ENCODE measurements at regions not wholly inside any gene's neighbourhood (a gene's known extent, or its start where the extent isn't known, plus 50 kb on each side); places are given as distances from the start of the nearest gene placed in this dataset.

DNA sequence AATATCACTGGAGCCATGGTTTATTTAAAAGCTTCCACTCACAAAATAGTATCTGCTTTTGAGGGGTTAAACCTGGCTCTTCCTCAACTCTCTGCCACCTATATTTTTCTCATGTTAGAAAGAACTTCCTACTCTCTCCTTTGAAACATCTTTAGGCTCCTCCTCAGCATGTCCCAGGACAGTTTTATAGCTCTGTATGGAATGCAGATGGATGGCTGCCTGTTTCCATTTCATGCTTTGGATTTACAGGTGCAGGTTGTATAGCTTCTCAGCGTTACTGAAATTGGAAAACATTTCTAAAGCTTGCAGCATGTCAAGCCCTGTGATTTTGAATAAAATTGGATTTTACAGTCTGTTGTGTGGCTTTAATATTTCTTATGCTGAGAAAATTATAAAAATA lies 314.0 kb downstream of the NDFIP2 start:
- Histone ChIP-seq H3K4me3 (replicated peaks in 1 of 2; ENCODE audit: low read depth in 1 of 2, low read length in 2 of 2) (no peak overlapping the region), H3K27me3 (ENCODE audit: insufficient read depth, low read length) (no peaks in the 10 kb centered on the region), H3K79me2 (ENCODE audit: insufficient read depth, low read length) (no peaks in the 10 kb centered on the region), H3K27ac (ENCODE audit: low read depth, low read length) (no peak overlapping the region), H3K4me1 (ENCODE audit: control insufficient read depth in 1 of 2, insufficient read depth in 2 of 2, low read length in 2 of 2) (no peaks in the 10 kb centered on the region), H3K9me3 (ENCODE audit: control insufficient read depth in 1 of 2, insufficient read depth in 1 of 2, low read depth in 1 of 2, low read length in 2 of 2) (no peaks in the 10 kb centered on the region), H3K4me2 (ENCODE audit: low read length) (no peak overlapping the region), H3K9ac (ENCODE audit: low read length) (no peak overlapping the region), H3K9me2 (ENCODE audit: insufficient read depth) (no peaks in the 10 kb centered on the region), H2AFZ (ENCODE audit: low read depth, low read length, poor library complexity, severe bottlenecking) (no peak overlapping the region), H4K20me1 (ENCODE audit: insufficient read depth) (no peaks in the 10 kb centered on the region), H3K36me3 (ENCODE audit: control insufficient read depth in 1 of 2, insufficient read depth in 2 of 2, low read length in 2 of 2) (no peaks in the 10 kb centered on the region)
- intact Hi-C loops (cut with micrococcal nuclease), result no loop called here
- no TSS peak for BruUV-seq (replicated peaks)
- no peak for ATAC-seq
- TF ChIP-seq, protein P1, sequence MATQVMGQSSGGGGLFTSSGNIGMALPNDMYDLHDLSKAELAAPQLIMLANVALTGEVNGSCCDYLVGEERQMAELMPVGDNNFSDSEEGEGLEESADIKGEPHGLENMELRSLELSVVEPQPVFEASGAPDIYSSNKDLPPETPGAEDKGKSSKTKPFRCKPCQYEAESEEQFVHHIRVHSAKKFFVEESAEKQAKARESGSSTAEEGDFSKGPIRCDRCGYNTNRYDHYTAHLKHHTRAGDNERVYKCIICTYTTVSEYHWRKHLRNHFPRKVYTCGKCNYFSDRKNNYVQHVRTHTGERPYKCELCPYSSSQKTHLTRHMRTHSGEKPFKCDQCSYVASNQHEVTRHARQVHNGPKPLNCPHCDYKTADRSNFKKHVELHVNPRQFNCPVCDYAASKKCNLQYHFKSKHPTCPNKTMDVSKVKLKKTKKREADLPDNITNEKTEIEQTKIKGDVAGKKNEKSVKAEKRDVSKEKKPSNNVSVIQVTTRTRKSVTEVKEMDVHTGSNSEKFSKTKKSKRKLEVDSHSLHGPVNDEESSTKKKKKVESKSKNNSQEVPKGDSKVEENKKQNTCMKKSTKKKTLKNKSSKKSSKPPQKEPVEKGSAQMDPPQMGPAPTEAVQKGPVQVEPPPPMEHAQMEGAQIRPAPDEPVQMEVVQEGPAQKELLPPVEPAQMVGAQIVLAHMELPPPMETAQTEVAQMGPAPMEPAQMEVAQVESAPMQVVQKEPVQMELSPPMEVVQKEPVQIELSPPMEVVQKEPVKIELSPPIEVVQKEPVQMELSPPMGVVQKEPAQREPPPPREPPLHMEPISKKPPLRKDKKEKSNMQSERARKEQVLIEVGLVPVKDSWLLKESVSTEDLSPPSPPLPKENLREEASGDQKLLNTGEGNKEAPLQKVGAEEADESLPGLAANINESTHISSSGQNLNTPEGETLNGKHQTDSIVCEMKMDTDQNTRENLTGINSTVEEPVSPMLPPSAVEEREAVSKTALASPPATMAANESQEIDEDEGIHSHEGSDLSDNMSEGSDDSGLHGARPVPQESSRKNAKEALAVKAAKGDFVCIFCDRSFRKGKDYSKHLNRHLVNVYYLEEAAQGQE (IDR thresholded peaks at IDR 0.05; ENCODE audit: low read depth), result no peak
- TF ChIP-seq EGR1 (IDR thresholded peaks at IDR 0.05; ENCODE audit: low read depth), result no peak
- TF ChIP-seq EZH2 (IDR thresholded peaks at IDR 0.05), result no peak
- TF ChIP-seq POLR2A (IDR thresholded peaks at IDR 0.05; ENCODE audit: borderline replicate concordance, extremely low read depth, insufficient read depth, insufficient read length), result no peak
- TF ChIP-seq ZNF274 (IDR thresholded peaks at IDR 0.05; ENCODE audit: low read depth, low read length), result no peak
- TF ChIP-seq, protein P2, sequence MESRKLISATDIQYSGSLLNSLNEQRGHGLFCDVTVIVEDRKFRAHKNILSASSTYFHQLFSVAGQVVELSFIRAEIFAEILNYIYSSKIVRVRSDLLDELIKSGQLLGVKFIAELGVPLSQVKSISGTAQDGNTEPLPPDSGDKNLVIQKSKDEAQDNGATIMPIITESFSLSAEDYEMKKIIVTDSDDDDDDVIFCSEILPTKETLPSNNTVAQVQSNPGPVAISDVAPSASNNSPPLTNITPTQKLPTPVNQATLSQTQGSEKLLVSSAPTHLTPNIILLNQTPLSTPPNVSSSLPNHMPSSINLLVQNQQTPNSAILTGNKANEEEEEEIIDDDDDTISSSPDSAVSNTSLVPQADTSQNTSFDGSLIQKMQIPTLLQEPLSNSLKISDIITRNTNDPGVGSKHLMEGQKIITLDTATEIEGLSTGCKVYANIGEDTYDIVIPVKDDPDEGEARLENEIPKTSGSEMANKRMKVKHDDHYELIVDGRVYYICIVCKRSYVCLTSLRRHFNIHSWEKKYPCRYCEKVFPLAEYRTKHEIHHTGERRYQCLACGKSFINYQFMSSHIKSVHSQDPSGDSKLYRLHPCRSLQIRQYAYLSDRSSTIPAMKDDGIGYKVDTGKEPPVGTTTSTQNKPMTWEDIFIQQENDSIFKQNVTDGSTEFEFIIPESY (IDR thresholded peaks at IDR 0.05; ENCODE audit: extremely low read depth, insufficient replicate concordance, low read length), result no peak
- no peak for TF ChIP-seq SIN3A (IDR thresholded peaks at IDR 0.05; ENCODE audit: low read depth)
- no peak for TF ChIP-seq CEBPB (IDR thresholded peaks at IDR 0.05; ENCODE audit: low read depth)
- TF ChIP-seq TCF7L2 (IDR thresholded peaks at IDR 0.05; ENCODE audit: borderline replicate concordance, extremely low read depth, insufficient read depth, insufficient read length), result no peak
- no peak for TF ChIP-seq SRF (IDR thresholded peaks at IDR 0.05; ENCODE audit: low read depth)
- TF ChIP-seq FOSL1 (IDR thresholded peaks at IDR 0.05; ENCODE audit: low read depth), result no peak
- no peak for TF ChIP-seq ZFX (IDR thresholded peaks at IDR 0.05)
- TF ChIP-seq RAD21 (IDR thresholded peaks at IDR 0.05; ENCODE audit: low read depth), result no peak
- TF ChIP-seq, protein P3, sequence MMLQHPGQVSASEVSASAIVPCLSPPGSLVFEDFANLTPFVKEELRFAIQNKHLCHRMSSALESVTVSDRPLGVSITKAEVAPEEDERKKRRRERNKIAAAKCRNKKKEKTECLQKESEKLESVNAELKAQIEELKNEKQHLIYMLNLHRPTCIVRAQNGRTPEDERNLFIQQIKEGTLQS (IDR thresholded peaks at IDR 0.05), result no peak
- TF ChIP-seq, protein P4, sequence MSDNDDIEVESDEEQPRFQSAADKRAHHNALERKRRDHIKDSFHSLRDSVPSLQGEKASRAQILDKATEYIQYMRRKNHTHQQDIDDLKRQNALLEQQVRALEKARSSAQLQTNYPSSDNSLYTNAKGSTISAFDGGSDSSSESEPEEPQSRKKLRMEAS (IDR thresholded peaks at IDR 0.05), result no peak
- TF ChIP-seq EZH2phosphoT487 (IDR thresholded peaks at IDR 0.05; ENCODE audit: borderline replicate concordance), result no peak
- TF ChIP-seq POLR2AphosphoS5 (IDR thresholded peaks at IDR 0.05; ENCODE audit: low read depth, low read length), result no peak
- TF ChIP-seq SP1 (IDR thresholded peaks at IDR 0.05; ENCODE audit: low read depth), result no peak
- POLR2A ChIA-PET, result no interaction called here
- DNase-seq (ENCODE audit: low read depth, low spot score), result no peak
- RAD21 ChIA-PET (ENCODE audit: low non-redundant PET in 1 of 2, low total read pairs in 2 of 2, uncharacterized antibody in 2 of 2, unreplicated experiment in 2 of 2), result no interaction called here
- CTCF ChIA-PET, result no interaction called here
